AG10803 (cell line): ENCODE measurements at regions not wholly inside any gene's neighbourhood (a gene's known extent, or its start where the extent isn't known, plus 50 kb on each side); places are given as distances from the start of the nearest gene placed in this dataset.
A peak's percentile ranks its signal among the peaks of the same experiment; 100 is the strongest.

ENCODE experiments used
- DNase-seq: peaks from one replicate; pipeline ENCODE4 v3.0.0; 2010; ENCODE audit warnings: low read depth
- H3K4me3 ChIP-seq: 2 replicates; pipeline ENCODE4 v1.5.1; 2011; ENCODE audit warnings: mild to moderate bottlenecking, low read length, control low read depth
- CTCF ChIP-seq: conservative IDR thresholded peaks from 2 replicates; pipeline ENCODE4 v1.5.1; 2011; ENCODE audit warnings: mild to moderate bottlenecking, low read length, control low read depth, inconsistent platforms

GRCh38 chr11:28760676-28761390, 652.6 kb downstream of the METTL15 start:
- H3K4me3 ChIP-seq, result no peak overlapping the region
- TF ChIP-seq CTCF, result no peak
- peak; percentile 63 for DNase-seq

- no peak for TF ChIP-seq CTCF
- no peak overlapping the region for H3K4me3 ChIP-seq
- DNase-seq, result peak; percentile 26
Measured at GRCh38 chr11:28759311-28759710, 651.1 kb downstream of the METTL15 start.

GRCh38 chr11:28757725-28758515, 649.7 kb downstream of the METTL15 start:
- H3K4me3 ChIP-seq, result no peak overlapping the region
- peak; percentile 86 for DNase-seq
- TF ChIP-seq CTCF, result no peak

- peak; percentile 91 for DNase-seq
- no peak for TF ChIP-seq CTCF
- no peak overlapping the region for H3K4me3 ChIP-seq
Measured at GRCh38 chr11:28756977-28757376, 648.8 kb downstream of the METTL15 start.

- no peak for DNase-seq
- TF ChIP-seq CTCF, result no peak
- no peak overlapping the region for H3K4me3 ChIP-seq
Measured at GRCh38 chr11:28743061-28743550, 634.9 kb downstream of the METTL15 start.

- H3K4me3 ChIP-seq, result no peak overlapping the region
- DNase-seq, result no peak
- no peak for TF ChIP-seq CTCF
Measured at GRCh38 chr11:28739489-28740280, 631.5 kb downstream of the METTL15 start.
